ENCODE measurements at regions not wholly inside any gene's neighbourhood (a gene's known extent, or its start where the extent isn't known, plus 50 kb on each side); places are given as distances from the start of the nearest gene placed in this dataset.

DNA sequence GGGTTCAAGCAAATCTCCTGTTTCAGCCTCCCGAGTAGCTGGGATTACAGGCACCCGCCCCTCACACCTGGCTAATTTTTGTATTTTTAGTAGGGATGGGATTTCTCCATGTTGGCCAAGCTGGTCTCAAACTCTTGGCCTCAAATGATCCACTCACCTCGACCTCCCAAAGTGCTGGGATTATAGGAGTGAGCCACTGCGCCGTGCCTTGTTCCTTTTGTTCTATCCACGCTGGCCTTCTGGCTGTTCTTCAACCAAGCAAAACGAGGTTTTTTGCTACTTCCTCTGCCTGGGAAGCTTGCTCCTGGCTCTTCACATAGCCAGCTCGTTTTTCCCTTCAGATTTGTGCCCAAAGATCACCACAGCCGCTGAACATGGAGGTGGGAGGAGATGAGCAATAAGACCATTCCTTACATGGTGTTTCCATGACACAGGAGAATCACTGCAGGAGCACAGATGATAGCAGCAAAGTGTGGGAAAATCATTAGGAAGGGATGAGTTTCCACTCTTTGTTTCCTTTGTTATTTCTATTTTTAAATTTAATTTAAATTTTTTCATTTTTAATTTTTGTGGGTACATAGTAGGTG lies 201.0 kb upstream of the ZNF217 start:
- TF ChIP-seq CTCF (IDR thresholded peaks at IDR 0.05) (no peak), POLR2A (IDR thresholded peaks at IDR 0.05) (no peak)

All from body of pancreas (tissue), 4 donors.